ENCODE measurements at regions not wholly inside any gene's neighbourhood (a gene's known extent, or its start where the extent isn't known, plus 50 kb on each side); places are given as distances from the start of the nearest gene placed in this dataset.

GRCh38 chr21:35147439-35147838, 98.3 kb upstream of the RUNX1 start:
- TF ChIP-seq POLR2A (IDR thresholded peaks at IDR 0.05) (no peak), CTCF (IDR thresholded peaks at IDR 0.05) (no peak)

Data from adrenal gland (tissue), 5 donors.